ENCODE measurements at regions not wholly inside any gene's neighbourhood (a gene's known extent, or its start where the extent isn't known, plus 50 kb on each side); places are given as distances from the start of the nearest gene placed in this dataset.

DNA sequence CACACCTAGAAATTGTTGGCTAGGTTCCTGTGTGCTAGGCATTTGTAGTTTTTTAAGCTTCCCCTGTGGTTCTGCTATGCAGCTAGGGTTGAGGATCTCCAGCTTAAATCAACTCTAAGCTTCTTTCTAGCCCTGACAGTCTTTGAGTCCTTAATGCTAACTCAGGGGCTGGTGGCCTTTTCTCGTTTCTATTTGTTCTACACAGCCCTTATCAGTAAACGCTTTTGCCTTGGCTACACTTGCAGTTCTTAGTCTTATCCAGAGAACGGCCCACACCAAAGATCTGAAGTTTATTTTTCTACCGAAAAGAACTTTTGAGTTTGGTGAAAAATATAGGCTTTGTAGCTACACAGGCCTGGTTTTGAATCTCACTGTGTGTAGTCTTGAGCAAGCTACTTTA, 212.0 kb downstream of the DHX15 start:
- TF ChIP-seq, protein P1, sequence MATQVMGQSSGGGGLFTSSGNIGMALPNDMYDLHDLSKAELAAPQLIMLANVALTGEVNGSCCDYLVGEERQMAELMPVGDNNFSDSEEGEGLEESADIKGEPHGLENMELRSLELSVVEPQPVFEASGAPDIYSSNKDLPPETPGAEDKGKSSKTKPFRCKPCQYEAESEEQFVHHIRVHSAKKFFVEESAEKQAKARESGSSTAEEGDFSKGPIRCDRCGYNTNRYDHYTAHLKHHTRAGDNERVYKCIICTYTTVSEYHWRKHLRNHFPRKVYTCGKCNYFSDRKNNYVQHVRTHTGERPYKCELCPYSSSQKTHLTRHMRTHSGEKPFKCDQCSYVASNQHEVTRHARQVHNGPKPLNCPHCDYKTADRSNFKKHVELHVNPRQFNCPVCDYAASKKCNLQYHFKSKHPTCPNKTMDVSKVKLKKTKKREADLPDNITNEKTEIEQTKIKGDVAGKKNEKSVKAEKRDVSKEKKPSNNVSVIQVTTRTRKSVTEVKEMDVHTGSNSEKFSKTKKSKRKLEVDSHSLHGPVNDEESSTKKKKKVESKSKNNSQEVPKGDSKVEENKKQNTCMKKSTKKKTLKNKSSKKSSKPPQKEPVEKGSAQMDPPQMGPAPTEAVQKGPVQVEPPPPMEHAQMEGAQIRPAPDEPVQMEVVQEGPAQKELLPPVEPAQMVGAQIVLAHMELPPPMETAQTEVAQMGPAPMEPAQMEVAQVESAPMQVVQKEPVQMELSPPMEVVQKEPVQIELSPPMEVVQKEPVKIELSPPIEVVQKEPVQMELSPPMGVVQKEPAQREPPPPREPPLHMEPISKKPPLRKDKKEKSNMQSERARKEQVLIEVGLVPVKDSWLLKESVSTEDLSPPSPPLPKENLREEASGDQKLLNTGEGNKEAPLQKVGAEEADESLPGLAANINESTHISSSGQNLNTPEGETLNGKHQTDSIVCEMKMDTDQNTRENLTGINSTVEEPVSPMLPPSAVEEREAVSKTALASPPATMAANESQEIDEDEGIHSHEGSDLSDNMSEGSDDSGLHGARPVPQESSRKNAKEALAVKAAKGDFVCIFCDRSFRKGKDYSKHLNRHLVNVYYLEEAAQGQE (IDR thresholded peaks at IDR 0.05; ENCODE audit: borderline replicate concordance): no peak
- TF ChIP-seq, protein P1 (CRISPR knock-in tag; IDR thresholded peaks at IDR 0.05; ENCODE audit: low read depth): no peak
- TF ChIP-seq, protein P2, sequence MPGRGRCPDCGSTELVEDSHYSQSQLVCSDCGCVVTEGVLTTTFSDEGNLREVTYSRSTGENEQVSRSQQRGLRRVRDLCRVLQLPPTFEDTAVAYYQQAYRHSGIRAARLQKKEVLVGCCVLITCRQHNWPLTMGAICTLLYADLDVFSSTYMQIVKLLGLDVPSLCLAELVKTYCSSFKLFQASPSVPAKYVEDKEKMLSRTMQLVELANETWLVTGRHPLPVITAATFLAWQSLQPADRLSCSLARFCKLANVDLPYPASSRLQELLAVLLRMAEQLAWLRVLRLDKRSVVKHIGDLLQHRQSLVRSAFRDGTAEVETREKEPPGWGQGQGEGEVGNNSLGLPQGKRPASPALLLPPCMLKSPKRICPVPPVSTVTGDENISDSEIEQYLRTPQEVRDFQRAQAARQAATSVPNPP (IDR thresholded peaks at IDR 0.05; ENCODE audit: borderline replicate concordance, insufficient read depth, insufficient read length): no peak
- TF ChIP-seq DDX20 (tag; IDR thresholded peaks at IDR 0.05; ENCODE audit: low read depth) (no peak), POLR2A (conservative IDR thresholded peaks at IDR 0.05) (no peak), MXI1 (IDR thresholded peaks at IDR 0.05; ENCODE audit: low read depth, low read length) (no peak)
- TF ChIP-seq, protein P3, sequence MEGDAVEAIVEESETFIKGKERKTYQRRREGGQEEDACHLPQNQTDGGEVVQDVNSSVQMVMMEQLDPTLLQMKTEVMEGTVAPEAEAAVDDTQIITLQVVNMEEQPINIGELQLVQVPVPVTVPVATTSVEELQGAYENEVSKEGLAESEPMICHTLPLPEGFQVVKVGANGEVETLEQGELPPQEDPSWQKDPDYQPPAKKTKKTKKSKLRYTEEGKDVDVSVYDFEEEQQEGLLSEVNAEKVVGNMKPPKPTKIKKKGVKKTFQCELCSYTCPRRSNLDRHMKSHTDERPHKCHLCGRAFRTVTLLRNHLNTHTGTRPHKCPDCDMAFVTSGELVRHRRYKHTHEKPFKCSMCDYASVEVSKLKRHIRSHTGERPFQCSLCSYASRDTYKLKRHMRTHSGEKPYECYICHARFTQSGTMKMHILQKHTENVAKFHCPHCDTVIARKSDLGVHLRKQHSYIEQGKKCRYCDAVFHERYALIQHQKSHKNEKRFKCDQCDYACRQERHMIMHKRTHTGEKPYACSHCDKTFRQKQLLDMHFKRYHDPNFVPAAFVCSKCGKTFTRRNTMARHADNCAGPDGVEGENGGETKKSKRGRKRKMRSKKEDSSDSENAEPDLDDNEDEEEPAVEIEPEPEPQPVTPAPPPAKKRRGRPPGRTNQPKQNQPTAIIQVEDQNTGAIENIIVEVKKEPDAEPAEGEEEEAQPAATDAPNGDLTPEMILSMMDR (IDR thresholded peaks at IDR 0.05 in 2 of 3, conservative IDR thresholded peaks at IDR 0.05 in 1 of 3; ENCODE audit: insufficient read depth in 2 of 3, low read depth in 1 of 3, low read length in 3 of 3): no peak
- TF ChIP-seq, protein P4, sequence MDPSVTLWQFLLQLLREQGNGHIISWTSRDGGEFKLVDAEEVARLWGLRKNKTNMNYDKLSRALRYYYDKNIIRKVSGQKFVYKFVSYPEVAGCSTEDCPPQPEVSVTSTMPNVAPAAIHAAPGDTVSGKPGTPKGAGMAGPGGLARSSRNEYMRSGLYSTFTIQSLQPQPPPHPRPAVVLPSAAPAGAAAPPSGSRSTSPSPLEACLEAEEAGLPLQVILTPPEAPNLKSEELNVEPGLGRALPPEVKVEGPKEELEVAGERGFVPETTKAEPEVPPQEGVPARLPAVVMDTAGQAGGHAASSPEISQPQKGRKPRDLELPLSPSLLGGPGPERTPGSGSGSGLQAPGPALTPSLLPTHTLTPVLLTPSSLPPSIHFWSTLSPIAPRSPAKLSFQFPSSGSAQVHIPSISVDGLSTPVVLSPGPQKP (CRISPR knock-in tag; IDR thresholded peaks at IDR 0.05): no peak
- TF ChIP-seq, protein P5, sequence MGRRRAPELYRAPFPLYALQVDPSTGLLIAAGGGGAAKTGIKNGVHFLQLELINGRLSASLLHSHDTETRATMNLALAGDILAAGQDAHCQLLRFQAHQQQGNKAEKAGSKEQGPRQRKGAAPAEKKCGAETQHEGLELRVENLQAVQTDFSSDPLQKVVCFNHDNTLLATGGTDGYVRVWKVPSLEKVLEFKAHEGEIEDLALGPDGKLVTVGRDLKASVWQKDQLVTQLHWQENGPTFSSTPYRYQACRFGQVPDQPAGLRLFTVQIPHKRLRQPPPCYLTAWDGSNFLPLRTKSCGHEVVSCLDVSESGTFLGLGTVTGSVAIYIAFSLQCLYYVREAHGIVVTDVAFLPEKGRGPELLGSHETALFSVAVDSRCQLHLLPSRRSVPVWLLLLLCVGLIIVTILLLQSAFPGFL (CRISPR knock-in tag; IDR thresholded peaks at IDR 0.05): no peak
